ENCODE measurements at regions not wholly inside any gene's neighbourhood (a gene's known extent, or its start where the extent isn't known, plus 50 kb on each side); places are given as distances from the start of the nearest gene placed in this dataset.

GRCh38 chr7:11274074-11274473 lies 300.4 kb downstream of the PHF14 start:
- H3K36me3 Mint-ChIP-seq (ENCODE audit: low read depth) = no peaks in the 10 kb centered on the region
- H3K27me3 Mint-ChIP-seq (ENCODE audit: insufficient read depth, low read depth, poor library complexity) = no peaks in the 10 kb centered on the region
- Histone ChIP-seq H3K4me3 (no peak overlapping the region), H3K79me2 (replicated peaks; ENCODE audit: insufficient read depth) (no peaks in the 10 kb centered on the region), H3K4me2 (no peak overlapping the region), H3K36me3 (ENCODE audit: insufficient read depth) (no peaks in the 10 kb centered on the region), H2AFZ (no peak overlapping the region), H3F3A (replicated peaks; ENCODE audit: low read depth) (no peaks in the 10 kb centered on the region), H3K4me1 (ENCODE audit: insufficient read depth) (peaks cover 18% of the 10 kb centered on the region), H4K20me1 (replicated peaks; ENCODE audit: insufficient read depth) (no peaks in the 10 kb centered on the region), H3K9me2 (ENCODE audit: insufficient read depth) (peaks cover 8% of the 10 kb centered on the region; the same call in 1 of the 2 replicates), H3K27me3 (ENCODE audit: insufficient read depth) (no peaks in the 10 kb centered on the region), H3K27ac (ENCODE audit: low read depth) (no peak overlapping the region)
- H3K4me3 Mint-ChIP-seq = no peak overlapping the region
- DNase-seq (ENCODE audit: low spot score) (no peak), ATAC-seq (no peak)
- TF ChIP-seq ETS1 (IDR thresholded peaks at IDR 0.05) = no peak
- no peak for TF ChIP-seq ZNF462 (CRISPR knock-in tag; IDR thresholded peaks at IDR 0.05)
- TF ChIP-seq CTCF (conservative IDR thresholded peaks at IDR 0.05; ENCODE audit: low read depth in 2 of 2) = no peak
- no peak for TF ChIP-seq EZH2 (IDR thresholded peaks at IDR 0.05; ENCODE audit: low read depth, unreplicated experiment)
- no peak for TF ChIP-seq REST (IDR thresholded peaks at IDR 0.05; ENCODE audit: unreplicated experiment)
- TF ChIP-seq ZNF114 (CRISPR knock-in tag; IDR thresholded peaks at IDR 0.05) = no peak
- TF ChIP-seq CREB1 (CRISPR knock-in tag; IDR thresholded peaks at IDR 0.05; ENCODE audit: low read depth) = no peak
- TF ChIP-seq NANOG (IDR thresholded peaks at IDR 0.05; ENCODE audit: borderline replicate concordance) = no peak
- TF ChIP-seq STAT1 (IDR thresholded peaks at IDR 0.05; ENCODE audit: unreplicated experiment) = no peak
- TF ChIP-seq POLR2AphosphoS5 (IDR thresholded peaks at IDR 0.05; ENCODE audit: low read depth) = no peak
- no peak for TF ChIP-seq ZNF331 (CRISPR knock-in tag; IDR thresholded peaks at IDR 0.05; ENCODE audit: low read depth)
- no peak for TF ChIP-seq JUNB (IDR thresholded peaks at IDR 0.05; ENCODE audit: unreplicated experiment)
- no peak for TF ChIP-seq EZH2phosphoT487 (IDR thresholded peaks at IDR 0.05; ENCODE audit: unreplicated experiment)
- peaks cover 19% of the 10 kb centered on the region for H3K4me1 Mint-ChIP-seq
- no peaks in the 10 kb centered on the region for H3K9me3 Mint-ChIP-seq
- no peak overlapping the region for H3K27ac Mint-ChIP-seq

All from GM23338 (cell line).